ENCODE measurements at regions not wholly inside any gene's neighbourhood (a gene's known extent, or its start where the extent isn't known, plus 50 kb on each side); places are given as distances from the start of the nearest gene placed in this dataset.

DNA sequence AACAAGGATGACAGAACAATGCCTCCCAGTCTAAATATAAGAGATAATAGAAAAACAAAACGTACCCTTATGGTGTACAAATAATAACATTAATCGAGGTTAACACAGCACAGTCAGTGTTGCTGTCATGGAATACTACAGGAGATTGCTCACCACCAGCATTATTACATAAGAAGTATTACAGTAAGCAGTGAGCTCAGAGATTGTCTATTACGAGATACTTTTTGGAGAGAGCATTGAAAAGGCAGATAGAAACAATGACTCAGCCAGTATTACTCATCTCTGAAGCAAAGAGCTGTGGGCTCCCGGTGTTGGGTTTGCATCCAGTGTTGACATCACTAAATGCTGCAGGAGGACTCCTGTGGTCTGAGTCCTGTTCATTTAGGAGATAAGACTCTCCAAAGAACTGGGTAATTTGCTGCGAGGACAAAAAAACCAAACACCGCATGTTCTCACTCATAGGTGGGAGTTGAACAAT lies 191.9 kb upstream of the SEMA6A start (continued):
- TF ChIP-seq, protein P1, sequence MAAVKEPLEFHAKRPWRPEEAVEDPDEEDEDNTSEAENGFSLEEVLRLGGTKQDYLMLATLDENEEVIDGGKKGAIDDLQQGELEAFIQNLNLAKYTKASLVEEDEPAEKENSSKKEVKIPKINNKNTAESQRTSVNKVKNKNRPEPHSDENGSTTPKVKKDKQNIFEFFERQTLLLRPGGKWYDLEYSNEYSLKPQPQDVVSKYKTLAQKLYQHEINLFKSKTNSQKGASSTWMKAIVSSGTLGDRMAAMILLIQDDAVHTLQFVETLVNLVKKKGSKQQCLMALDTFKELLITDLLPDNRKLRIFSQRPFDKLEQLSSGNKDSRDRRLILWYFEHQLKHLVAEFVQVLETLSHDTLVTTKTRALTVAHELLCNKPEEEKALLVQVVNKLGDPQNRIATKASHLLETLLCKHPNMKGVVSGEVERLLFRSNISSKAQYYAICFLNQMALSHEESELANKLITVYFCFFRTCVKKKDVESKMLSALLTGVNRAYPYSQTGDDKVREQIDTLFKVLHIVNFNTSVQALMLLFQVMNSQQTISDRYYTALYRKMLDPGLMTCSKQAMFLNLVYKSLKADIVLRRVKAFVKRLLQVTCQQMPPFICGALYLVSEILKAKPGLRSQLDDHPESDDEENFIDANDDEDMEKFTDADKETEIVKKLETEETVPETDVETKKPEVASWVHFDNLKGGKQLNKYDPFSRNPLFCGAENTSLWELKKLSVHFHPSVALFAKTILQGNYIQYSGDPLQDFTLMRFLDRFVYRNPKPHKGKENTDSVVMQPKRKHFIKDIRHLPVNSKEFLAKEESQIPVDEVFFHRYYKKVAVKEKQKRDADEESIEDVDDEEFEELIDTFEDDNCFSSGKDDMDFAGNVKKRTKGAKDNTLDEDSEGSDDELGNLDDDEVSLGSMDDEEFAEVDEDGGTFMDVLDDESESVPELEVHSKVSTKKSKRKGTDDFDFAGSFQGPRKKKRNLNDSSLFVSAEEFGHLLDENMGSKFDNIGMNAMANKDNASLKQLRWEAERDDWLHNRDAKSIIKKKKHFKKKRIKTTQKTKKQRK (IDR thresholded peaks at IDR 0.05; ENCODE audit: low read depth, low read length): no peak
- 0 out of 2 replicates have a peak, but pooled peaks have one; percentile 13 for TF ChIP-seq NR2F1 (conservative IDR thresholded peaks at IDR 0.05)
- TF ChIP-seq TCF7 (IDR thresholded peaks at IDR 0.05; ENCODE audit: borderline replicate concordance): no peak
- peak; percentile 72; the same call in 1 of the 2 replicates for TF ChIP-seq ZBED1 (IDR thresholded peaks at IDR 0.05; ENCODE audit: borderline replicate concordance)
- TF ChIP-seq, protein P2, sequence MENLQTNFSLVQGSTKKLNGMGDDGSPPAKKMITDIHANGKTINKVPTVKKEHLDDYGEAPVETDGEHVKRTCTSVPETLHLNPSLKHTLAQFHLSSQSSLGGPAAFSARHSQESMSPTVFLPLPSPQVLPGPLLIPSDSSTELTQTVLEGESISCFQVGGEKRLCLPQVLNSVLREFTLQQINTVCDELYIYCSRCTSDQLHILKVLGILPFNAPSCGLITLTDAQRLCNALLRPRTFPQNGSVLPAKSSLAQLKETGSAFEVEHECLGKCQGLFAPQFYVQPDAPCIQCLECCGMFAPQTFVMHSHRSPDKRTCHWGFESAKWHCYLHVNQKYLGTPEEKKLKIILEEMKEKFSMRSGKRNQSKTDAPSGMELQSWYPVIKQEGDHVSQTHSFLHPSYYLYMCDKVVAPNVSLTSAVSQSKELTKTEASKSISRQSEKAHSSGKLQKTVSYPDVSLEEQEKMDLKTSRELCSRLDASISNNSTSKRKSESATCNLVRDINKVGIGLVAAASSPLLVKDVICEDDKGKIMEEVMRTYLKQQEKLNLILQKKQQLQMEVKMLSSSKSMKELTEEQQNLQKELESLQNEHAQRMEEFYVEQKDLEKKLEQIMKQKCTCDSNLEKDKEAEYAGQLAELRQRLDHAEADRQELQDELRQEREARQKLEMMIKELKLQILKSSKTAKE (IDR thresholded peaks at IDR 0.05; ENCODE audit: low read depth, poor library complexity, severe bottlenecking): peak; percentile 61
- TF ChIP-seq KDM1A (IDR thresholded peaks at IDR 0.05; ENCODE audit: borderline replicate concordance): no peak
- TF ChIP-seq, protein P3, sequence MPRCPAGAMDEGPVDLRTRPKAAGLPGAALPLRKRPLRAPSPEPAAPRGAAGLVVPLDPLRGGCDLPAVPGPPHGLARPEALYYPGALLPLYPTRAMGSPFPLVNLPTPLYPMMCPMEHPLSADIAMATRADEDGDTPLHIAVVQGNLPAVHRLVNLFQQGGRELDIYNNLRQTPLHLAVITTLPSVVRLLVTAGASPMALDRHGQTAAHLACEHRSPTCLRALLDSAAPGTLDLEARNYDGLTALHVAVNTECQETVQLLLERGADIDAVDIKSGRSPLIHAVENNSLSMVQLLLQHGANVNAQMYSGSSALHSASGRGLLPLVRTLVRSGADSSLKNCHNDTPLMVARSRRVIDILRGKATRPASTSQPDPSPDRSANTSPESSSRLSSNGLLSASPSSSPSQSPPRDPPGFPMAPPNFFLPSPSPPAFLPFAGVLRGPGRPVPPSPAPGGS (IDR thresholded peaks at IDR 0.05; ENCODE audit: borderline replicate concordance, insufficient read depth, low read depth, low read length, poor library complexity, severe bottlenecking): peak; percentile 47
- no peak for TF ChIP-seq NR2C2 (IDR thresholded peaks at IDR 0.05; ENCODE audit: borderline replicate concordance, control insufficient read depth, insufficient read length, low read depth)
- no peak for TF ChIP-seq FOS (IDR thresholded peaks at IDR 0.05; ENCODE audit: borderline replicate concordance, extremely low read depth, insufficient read length)
- TF ChIP-seq FOXM1 (IDR thresholded peaks at IDR 0.05; ENCODE audit: low read depth, low read length): peak; percentile 67; the same call in 1 of the 2 replicates
- no peak for TF ChIP-seq KLF5 (IDR thresholded peaks at IDR 0.05; ENCODE audit: partially characterized antibody)
- TF ChIP-seq, protein P4, sequence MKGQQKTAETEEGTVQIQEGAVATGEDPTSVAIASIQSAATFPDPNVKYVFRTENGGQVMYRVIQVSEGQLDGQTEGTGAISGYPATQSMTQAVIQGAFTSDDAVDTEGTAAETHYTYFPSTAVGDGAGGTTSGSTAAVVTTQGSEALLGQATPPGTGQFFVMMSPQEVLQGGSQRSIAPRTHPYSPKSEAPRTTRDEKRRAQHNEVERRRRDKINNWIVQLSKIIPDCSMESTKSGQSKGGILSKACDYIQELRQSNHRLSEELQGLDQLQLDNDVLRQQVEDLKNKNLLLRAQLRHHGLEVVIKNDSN (IDR thresholded peaks at IDR 0.05; ENCODE audit: borderline replicate concordance, extremely low read length, insufficient read depth, low read depth, low read length): no peak
- peak; percentile 55 for TF ChIP-seq NBN (IDR thresholded peaks at IDR 0.05)
- TF ChIP-seq ETV6 (conservative IDR thresholded peaks at IDR 0.05 in 1 of 2, IDR thresholded peaks at IDR 0.05 in 1 of 2; ENCODE audit: borderline replicate concordance in 1 of 2, low read depth in 1 of 2): peak in 1 of 2 experiments; percentile 25; a peak in 1 of 4 replicates
- TF ChIP-seq NFXL1 (IDR thresholded peaks at IDR 0.05; ENCODE audit: borderline replicate concordance): no peak
- TF ChIP-seq RUNX3 (IDR thresholded peaks at IDR 0.05; ENCODE audit: low read length): peak; percentile 88
- TF ChIP-seq, protein P5, sequence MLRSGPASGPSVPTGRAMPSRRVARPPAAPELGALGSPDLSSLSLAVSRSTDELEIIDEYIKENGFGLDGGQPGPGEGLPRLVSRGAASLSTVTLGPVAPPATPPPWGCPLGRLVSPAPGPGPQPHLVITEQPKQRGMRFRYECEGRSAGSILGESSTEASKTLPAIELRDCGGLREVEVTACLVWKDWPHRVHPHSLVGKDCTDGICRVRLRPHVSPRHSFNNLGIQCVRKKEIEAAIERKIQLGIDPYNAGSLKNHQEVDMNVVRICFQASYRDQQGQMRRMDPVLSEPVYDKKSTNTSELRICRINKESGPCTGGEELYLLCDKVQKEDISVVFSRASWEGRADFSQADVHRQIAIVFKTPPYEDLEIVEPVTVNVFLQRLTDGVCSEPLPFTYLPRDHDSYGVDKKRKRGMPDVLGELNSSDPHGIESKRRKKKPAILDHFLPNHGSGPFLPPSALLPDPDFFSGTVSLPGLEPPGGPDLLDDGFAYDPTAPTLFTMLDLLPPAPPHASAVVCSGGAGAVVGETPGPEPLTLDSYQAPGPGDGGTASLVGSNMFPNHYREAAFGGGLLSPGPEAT (IDR thresholded peaks at IDR 0.05; ENCODE audit: low read depth): peak; percentile 60; the same call in 1 of the 2 replicates
- peak; percentile 28; the same call in 1 of the 2 replicates for TF ChIP-seq ZNF217 (IDR thresholded peaks at IDR 0.05)
- TF ChIP-seq EP300 (IDR thresholded peaks at IDR 0.05; ENCODE audit: borderline replicate concordance in 1 of 2, control insufficient read depth in 1 of 2, low read depth in 2 of 2, low read length in 2 of 2): peak in 1 of 2 experiments; percentile 71; a peak in 1 of 4 replicates
- TF ChIP-seq DPF2 (IDR thresholded peaks at IDR 0.05): peak; percentile 86
- peak; percentile 71 for TF ChIP-seq MTA2 (IDR thresholded peaks at IDR 0.05; ENCODE audit: low read depth)

Data from GM12878 (cell line).